ENCODE measurements at regions not wholly inside any gene's neighbourhood (a gene's known extent, or its start where the extent isn't known, plus 50 kb on each side); places are given as distances from the start of the nearest gene placed in this dataset.

GRCh38 chr5:136636001-136636400, 270.7 kb upstream of the TRPC7 start:
- CTCF ChIA-PET = no interaction called here
- no peaks in the 10 kb centered on the region for H3K4me1 Mint-ChIP-seq

GRCh38 chr5:136631186-136631585, 265.8 kb upstream of the TRPC7 start:
- Histone ChIP-seq H3K9ac (ENCODE audit: low read length) (no peak overlapping the region), H3K4me1 (ENCODE audit: control insufficient read depth in 2 of 2, insufficient read depth in 2 of 2, low read length in 2 of 2) (no peaks in the 10 kb centered on the region), H2AFZ (ENCODE audit: insufficient read depth, low read depth, low read length, poor library complexity, severe bottlenecking) (no peak overlapping the region), H3K4me3 (ENCODE audit: control extremely low read depth in 1 of 5, extremely low read depth in 1 of 5, insufficient read depth in 1 of 5, low read depth in 2 of 5, low read length in 4 of 5) (no peak overlapping the region), H3K9me3 (ENCODE audit: control extremely low read depth in 1 of 3, control insufficient read depth in 2 of 3, insufficient read depth in 1 of 3, low read length in 2 of 3) (peaks cover 0 to 9% (median 0%) of the 10 kb centered on the region in 3 donors), H3K36me3 (replicated peaks in 1 of 2; ENCODE audit: control extremely low read depth in 1 of 2, control insufficient read depth in 1 of 2, extremely low read depth in 1 of 2, insufficient read depth in 2 of 2, low read length in 1 of 2) (no peaks in the 10 kb centered on the region), H3K27ac (ENCODE audit: low read length in 2 of 2) (no peak overlapping the region), H3K27me3 (replicated peaks in 1 of 4; ENCODE audit: control extremely low read depth in 1 of 4, control insufficient read depth in 3 of 4, insufficient read depth in 4 of 4, low read length in 3 of 4) (no peaks in the 10 kb centered on the region), H4K20me1 (ENCODE audit: control insufficient read depth, insufficient read depth, low read length, poor library complexity, severe bottlenecking) (no peaks in the 10 kb centered on the region), H3K4me2 (replicated peaks; ENCODE audit: low read depth, low read length, poor library complexity, severe bottlenecking) (no peak overlapping the region), H3K79me2 (ENCODE audit: control insufficient read depth, insufficient read depth, low read length) (no peaks in the 10 kb centered on the region)
- H3K27me3 Mint-ChIP-seq = no peaks in the 10 kb centered on the region
- H3K9me3 Mint-ChIP-seq (ENCODE audit: insufficient read depth) = no peaks in the 10 kb centered on the region
- WGBS (ENCODE audit: insufficient coverage) = no CpG with 5 or more reads among the region's 1 CpG
- DNase-seq (no peak), ATAC-seq (ENCODE audit: low read depth) (no peak)
- ChIA-PET POLR2A (no interaction called here), CTCF (no interaction called here)
- no peaks in the 10 kb centered on the region for H3K4me1 Mint-ChIP-seq
- no peak overlapping the region for H3K4me3 Mint-ChIP-seq
- intact Hi-C loops (cut with micrococcal nuclease) = no loop called here
- no peak overlapping the region for H3K27ac Mint-ChIP-seq
- TF ChIP-seq CTCF (IDR thresholded peaks at IDR 0.05) (no peak), EZH2 (IDR thresholded peaks at IDR 0.05; ENCODE audit: borderline replicate concordance, insufficient read depth, low read depth, low read length, poor library complexity, severe bottlenecking) (no peak)

More at GRCh38 chr5:136636001-136636400, 270.7 kb upstream of the TRPC7 start:
- no peaks in the 10 kb centered on the region for H3K79me2 ChIP-seq (ENCODE audit: control insufficient read depth, insufficient read depth, low read length)
- H2AFZ ChIP-seq (ENCODE audit: insufficient read depth, low read depth, low read length, poor library complexity, severe bottlenecking) = no peak overlapping the region
- H3K27ac Mint-ChIP-seq = no peak overlapping the region
- H4K20me1 ChIP-seq (ENCODE audit: control insufficient read depth, insufficient read depth, low read length, poor library complexity, severe bottlenecking) = no peaks in the 10 kb centered on the region
- H3K4me3 Mint-ChIP-seq = no peak overlapping the region
- DNase-seq (no peak), ATAC-seq (ENCODE audit: low read depth) (no peak)
- no peaks in the 10 kb centered on the region for H3K27me3 ChIP-seq (replicated peaks in 1 of 4; ENCODE audit: control extremely low read depth in 1 of 4, control insufficient read depth in 3 of 4, insufficient read depth in 4 of 4, low read length in 3 of 4)
- peaks cover 0 to 3% (median 0%) of the 10 kb centered on the region in 3 donors for H3K9me3 ChIP-seq (ENCODE audit: control extremely low read depth in 1 of 3, control insufficient read depth in 2 of 3, insufficient read depth in 1 of 3, low read length in 2 of 3)
- no peaks in the 10 kb centered on the region for H3K27me3 Mint-ChIP-seq
- POLR2A ChIA-PET = no interaction called here
- H3K27ac ChIP-seq (ENCODE audit: low read length in 2 of 2) = no peak overlapping the region
- TF ChIP-seq CTCF (IDR thresholded peaks at IDR 0.05) (no peak), EZH2 (IDR thresholded peaks at IDR 0.05; ENCODE audit: borderline replicate concordance, insufficient read depth, low read depth, low read length, poor library complexity, severe bottlenecking) (no peak)
- WGBS (ENCODE audit: insufficient coverage) = no CpG with 5 or more reads among the region's 1 CpG
- no peaks in the 10 kb centered on the region for H3K36me3 ChIP-seq (replicated peaks in 1 of 2; ENCODE audit: control extremely low read depth in 1 of 2, control insufficient read depth in 1 of 2, extremely low read depth in 1 of 2, insufficient read depth in 2 of 2, low read length in 1 of 2)
- no peak overlapping the region for H3K4me3 ChIP-seq (ENCODE audit: control extremely low read depth in 1 of 5, extremely low read depth in 1 of 5, insufficient read depth in 1 of 5, low read depth in 2 of 5, low read length in 4 of 5)
- H3K9me3 Mint-ChIP-seq (ENCODE audit: insufficient read depth) = no peaks in the 10 kb centered on the region
- H3K4me1 ChIP-seq (ENCODE audit: control insufficient read depth in 2 of 2, insufficient read depth in 2 of 2, low read length in 2 of 2) = no peaks in the 10 kb centered on the region
- intact Hi-C loops (cut with micrococcal nuclease) = no loop called here
- H3K4me2 ChIP-seq (replicated peaks; ENCODE audit: low read depth, low read length, poor library complexity, severe bottlenecking) = no peak overlapping the region
- H3K9ac ChIP-seq (ENCODE audit: low read length) = no peak overlapping the region
